Smooth muscle cell of the brain vasculature (primary cell): ENCODE measurements at regions not wholly inside any gene's neighbourhood (a gene's known extent, or its start where the extent isn't known, plus 50 kb on each side); places are given as distances from the start of the nearest gene placed in this dataset.

Experiments
- DNase-seq: peaks from one replicate; pipeline ENCODE4 v3.0.0-alpha.2; 2012; ENCODE audit warnings: low read depth, low spot score

DNA sequence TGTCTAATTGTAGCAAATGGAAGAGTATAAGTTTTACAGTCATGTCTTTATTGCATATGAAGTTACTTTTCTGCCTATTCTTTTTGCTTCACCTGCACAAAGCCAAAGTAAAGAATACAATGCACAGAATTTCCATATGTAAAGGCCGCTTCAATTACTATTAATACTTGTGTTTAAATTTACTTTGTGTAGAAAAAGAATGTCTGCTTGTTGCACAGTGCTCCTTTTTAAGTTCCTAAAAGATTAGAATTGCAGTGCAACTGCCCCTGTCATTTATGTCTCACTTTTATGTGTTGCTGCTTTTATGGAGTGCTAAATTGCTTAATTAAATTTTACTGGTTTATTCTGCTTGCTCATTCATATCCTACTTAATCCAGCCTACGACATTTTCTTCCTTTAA is 830.5 kb downstream of the PDHA2 start:
- no peak for DNase-seq

DNA sequence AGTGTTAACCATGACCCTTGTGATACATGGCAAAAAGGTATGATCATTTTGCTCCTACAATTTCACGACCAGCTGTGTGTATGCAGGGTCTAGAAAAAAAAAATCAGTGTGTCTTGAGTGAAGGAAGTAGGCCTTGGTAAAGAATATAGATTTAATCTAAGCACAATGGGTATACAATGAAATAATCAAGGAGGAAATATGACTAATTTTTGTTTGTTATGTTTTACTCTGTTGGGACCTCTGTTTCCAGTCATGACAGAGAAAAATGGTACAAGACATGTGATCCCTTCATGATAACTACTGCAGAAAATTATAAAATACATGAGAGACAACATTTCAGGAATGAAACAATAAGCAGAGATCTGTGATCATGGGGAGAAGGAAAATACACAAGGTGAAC is 835.5 kb downstream of the PDHA2 start:
- no peak for DNase-seq

DNA sequence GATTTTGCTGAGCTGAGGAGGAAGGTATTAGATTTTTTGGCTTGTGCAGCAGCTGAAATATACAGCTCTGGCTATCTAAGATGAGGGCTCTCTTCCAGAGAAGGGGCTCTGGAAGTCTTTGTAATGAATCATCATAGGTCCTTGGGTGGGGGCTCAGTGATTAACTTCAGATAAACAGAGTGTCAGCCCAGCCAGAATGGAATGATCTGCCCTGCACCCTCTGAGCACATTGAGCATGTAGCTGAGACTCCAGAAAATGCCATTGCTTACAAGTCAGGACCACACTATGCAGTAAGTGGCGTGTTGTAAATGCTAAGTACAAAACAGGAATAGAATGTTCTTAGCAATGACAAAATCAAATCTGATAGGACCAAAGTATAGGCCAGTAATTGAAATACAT is 836.0 kb downstream of the PDHA2 start:
- no peak for DNase-seq

DNA sequence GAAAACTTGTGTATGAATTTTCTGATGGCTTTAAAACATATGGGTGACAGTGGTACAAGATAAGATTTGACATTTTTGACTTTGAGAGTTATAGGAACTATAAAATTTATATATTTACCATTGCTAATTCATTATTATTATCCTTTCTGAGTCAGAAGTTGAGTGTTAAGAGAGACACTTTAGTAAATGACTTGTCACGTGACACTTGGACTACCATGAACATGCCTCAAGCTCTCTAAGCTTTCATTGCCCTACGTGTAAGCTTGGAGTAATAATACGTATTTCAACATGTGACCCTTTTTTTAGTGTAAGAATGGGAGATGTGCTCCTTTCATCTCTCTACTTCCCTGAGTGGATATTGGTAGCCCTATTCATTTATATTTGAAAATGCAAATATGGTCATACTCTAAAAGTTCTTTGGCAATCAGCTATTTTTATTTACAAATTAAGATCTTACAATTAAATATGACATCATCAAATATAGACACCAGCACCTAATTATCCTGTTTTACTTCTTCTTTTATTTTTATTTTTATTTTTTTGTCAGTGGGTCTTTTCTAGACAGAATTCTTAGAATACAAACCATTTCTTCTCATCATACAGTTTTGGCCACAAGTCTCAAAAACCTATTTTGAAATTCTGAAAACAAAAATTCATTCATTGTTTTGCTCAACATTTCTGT is 837.0 kb downstream of the PDHA2 start:
- no peak for DNase-seq

DNA sequence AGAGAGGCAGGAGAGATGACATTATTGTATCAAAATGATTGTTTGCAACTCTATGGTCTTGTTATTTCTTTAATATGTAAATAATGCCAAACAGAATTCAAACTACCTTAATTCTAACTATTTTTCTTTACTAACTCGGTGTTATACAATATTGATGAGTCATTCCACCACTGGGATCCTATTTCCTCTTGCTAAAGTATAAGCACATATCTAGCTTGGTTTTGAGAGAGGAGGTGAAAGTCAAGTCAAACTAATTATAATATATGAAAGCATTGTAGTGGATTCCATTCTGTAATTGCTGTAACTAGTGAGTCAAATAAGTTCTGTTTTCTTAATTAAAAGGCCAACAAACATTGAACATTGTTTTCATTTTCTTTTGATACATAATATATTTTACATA is 837.6 kb downstream of the PDHA2 start:
- DNase-seq: peak; percentile 3

DNA sequence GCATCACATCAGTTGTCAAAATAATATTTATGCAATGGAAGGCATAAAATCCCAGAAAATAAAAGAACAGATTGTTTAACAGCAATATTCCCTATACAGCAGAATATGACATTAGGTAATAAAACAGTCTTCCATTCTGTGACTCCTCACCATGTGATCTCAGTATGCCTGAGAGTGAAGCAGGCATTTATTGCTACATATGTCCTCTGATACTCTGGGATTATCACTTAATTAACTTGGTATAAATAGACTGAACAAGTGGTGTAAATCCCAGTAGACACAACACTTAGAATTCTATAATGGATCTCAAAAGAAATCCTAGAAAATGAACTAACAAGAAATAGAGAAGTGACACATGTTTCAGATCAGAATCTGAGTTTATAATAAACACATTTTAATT is 841.3 kb downstream of the PDHA2 start:
- DNase-seq: no peak

DNA sequence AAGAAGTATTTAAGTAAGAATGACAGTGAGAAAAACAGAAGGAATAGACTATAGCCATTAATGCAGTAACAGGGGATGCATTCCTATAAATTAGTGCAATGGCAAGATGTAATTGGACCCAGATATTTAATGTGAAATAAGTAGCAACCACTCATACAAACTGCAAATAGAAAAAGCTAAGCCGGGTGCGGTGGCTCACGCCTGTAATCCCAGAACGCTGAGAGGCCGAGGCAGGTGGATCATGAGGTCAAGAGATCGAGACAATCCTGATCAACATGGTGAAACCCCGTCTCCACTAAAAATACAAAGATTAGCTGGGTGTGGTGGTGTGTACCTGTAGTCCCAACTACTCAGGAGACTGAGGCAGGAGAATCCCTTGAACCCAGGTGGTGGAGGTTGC is 845.8 kb downstream of the PDHA2 start:
- no peak for DNase-seq

DNA sequence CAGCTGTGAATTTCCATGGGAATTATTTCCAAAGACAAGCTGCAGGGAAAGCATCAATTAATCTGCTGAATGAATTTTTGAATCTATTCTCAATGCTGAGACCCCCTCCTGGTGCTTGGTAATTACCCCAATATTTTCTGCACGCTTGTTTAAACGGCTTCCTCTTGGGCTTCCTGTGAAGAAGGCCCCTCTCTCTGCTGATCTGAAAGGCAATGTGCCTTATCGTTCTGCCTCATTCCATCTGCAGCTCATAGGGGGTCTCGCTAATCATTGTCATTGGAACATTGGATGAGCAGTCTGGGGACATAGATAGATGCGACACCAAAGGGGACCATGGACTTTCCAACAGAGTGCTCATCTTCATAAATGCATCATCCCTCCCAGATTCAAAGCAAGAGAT is 851.6 kb downstream of the PDHA2 start:
- DNase-seq: no peak

DNA sequence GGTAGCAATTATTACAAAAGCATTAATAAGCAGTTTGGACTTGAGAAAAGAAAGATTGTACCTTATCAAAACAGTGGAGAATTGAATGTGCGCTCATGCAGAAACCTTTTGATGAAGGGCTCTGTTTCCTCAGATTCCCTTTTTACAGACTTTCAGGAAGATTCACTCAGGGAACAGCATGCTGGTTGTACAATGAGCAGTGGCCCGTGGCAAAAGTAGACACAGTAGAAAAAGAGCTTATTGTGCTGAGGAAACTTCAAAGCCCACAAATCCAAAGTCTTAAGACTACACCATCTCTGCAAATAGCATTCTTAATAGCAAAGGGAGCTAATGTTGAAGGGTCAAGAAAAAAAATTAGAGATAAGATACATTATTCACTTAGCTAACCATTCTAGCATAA is 858.9 kb downstream of the PDHA2 start:
- DNase-seq: no peak

DNA sequence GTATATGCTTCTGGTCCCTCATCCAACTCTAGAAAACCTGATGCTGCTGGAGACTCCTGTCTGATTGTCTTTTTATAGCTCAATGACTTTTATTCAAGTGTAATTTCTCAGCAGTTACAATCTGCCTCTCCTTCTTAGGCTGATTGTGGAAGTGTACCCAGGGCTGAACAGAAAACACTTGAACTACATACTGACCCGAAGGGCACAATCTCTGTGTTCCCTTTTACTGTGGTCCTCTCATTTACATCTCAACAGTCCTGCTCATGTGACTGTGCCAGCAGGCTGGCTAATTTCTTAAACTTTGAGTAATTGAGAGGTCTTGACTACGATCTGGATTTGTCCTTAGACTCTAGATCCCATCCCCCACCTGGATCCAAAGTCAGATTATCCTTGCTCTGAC is 863.4 kb downstream of the PDHA2 start:
- no peak for DNase-seq

DNA sequence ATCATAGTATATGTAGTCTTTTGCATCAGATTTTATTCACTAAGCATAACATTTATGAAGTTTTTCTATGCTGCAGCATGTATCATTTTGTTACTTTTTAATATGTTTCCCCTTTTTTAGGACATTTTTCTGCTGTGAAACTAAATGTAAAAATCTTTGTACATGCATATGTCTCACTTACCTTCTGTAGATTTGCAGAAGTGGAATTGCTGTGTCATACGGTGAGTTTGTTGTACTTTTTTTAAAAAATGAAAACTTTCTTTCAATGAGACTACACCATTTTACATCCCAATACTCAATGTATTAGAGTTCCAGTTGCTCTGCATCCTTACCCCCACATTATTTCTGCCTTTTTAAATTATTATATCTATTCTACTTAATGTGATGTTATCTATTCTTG is 868.9 kb downstream of the PDHA2 start:
- no peak for DNase-seq

DNA sequence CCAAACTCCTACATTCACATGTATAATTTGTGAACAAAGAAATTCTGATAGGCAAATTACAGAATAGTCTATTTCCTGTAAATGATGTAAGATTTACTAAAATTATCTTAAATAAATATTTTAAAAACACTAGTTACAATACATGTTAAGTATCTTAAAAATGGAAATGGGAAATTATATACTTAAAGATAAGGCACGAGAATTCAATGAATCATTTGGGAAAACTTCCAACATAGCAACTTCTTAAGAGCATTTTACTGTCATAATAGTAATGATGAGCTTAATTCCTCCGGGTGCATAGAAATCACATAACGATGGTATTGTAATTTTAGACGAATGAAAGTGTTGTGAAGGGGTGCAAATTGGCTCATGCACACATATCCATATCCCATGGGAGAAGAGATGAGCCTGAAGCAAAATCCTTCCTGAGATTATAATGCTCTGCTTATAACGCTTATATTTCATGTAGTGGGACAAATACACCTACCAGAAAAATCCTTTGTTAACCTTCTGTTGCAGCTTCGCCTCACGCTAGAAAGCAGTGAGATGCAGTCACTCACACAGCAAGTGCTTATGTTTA is 873.5 kb downstream of the PDHA2 start:
- DNase-seq: no peak

DNA sequence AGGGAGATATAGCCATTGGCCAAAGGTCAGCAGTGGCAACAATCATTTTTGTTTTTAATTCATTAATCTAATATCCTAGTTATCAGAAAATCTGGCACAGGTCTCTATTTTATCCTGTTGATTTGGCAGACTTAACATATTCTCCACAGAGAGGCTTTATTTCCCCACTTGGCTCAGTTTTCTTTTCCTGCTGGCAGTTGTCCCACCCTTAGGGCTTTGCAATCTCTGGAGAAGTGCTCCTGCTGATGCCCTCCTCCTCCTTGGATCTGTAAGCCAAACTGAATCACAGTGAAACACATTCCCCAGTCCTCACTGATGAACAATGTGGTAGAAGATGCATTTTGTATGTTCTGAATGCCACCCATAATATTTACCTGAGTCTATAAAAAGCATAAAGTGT is 889.7 kb downstream of the PDHA2 start:
- no peak for DNase-seq

DNA sequence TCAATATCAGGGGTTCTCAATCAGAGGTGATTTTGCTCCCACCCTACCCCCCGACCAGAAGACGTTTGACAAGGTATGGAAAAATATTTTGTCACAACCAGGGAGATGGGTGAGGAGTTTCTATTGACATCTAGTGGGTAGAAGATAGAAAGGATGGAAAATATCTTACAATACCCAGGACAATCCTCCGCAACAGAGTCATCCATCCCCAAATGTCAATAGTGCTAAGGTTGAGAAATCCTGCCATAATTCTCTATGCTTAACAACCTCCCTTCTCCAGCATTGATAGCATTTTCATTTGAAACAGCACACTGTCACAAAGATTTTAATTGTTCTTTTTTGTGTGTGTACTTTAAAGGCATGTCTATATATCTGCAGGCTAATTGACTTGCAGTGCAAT is 890.5 kb downstream of the PDHA2 start:
- no peak for DNase-seq

DNA sequence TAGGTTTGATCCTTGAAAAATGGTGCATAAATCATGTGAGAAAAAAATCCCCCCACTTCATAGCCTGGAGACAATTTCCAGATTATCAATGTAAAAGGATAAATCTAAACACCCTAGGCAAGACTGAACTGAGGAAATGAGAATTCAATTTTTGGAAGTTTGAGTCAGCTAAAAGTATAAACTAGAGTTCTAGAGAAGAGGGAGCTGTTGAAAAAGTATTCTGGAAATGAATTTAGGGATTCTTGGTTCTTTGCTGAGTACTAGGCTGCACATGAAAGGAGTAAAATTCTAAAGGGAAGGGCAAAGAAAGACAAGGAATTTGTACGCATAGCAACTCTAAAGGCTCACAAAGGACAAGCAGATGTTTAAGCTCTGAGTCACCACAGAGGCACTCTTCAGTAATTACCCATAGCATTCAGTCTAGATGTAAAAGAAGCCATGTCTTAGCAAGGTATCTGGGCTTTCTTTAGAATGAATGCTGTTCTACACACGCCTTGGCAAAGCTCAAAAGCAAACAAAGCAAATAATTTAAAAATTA is 896.5 kb downstream of the PDHA2 start:
- no peak for DNase-seq

DNA sequence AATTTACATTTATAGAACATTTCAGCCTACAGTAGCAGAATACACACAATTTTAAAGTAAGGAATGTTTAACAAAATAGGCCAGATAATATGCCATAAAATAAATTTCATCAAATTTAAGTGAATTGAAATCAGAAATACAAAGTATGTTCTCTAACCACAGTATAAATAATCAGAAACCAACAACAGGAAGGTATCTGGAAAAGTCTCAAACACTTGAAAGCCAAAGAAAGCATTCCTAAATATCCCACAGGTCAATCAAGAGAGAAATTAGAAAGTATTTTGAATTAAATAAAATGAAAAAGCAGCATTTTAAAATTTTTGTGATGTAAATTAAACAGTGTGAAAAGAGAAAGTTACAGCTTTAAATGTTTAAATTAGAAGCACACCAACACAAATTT is 899.2 kb downstream of the PDHA2 start:
- no peak for DNase-seq

DNA sequence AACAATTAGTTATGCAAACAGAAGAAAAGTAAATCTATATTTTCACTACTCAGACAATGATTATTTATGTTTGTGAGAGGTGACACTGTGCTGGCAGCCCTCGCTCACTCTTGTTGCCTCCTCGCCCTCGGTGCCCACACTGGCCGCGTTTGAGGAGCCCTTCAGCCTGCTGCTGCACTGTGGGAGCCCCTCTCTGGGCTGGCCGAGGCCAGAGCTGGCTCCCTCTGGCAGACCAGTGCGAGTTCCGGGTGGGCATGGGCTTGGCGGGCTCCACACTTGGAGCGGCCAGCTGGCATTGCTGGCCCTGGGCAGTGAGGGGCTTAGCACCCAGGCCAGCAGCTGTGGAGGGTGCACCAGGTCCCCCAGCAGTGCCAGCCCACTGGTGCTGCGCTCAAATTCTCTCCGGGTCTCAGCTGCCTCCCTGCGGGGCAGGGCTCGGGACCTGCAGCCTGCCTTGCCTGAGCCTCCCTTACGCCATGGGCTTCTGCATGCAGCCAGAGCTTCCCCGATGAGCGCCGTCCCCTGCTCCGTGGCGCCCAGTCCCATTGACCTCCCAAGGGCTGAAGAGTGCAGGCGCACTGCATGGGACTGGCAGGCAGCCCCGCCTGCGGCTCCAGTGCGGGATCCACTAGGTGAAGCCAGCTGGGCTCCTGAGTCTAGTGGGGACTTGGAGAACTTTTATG is 902.6 kb downstream of the PDHA2 start:
- DNase-seq: no peak

DNA sequence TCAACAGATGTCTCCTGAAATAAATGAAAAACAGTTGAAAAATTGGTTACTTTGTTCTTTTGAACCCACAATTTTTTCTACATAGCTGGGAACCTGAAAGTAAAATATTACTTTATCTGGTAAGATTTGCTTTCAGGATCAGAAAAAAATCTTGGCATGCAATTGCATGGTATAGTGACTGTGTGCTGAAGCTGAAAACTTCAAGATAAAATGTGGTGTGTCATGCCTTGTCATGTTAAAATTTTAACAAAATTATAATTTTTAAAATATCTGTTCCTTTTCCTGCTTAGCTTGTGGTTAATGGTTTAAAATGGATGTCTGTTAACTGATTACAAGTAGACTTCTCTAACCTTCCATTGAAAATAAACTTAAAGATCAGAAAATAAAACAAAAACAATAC is 904.8 kb downstream of the PDHA2 start:
- no peak for DNase-seq

DNA sequence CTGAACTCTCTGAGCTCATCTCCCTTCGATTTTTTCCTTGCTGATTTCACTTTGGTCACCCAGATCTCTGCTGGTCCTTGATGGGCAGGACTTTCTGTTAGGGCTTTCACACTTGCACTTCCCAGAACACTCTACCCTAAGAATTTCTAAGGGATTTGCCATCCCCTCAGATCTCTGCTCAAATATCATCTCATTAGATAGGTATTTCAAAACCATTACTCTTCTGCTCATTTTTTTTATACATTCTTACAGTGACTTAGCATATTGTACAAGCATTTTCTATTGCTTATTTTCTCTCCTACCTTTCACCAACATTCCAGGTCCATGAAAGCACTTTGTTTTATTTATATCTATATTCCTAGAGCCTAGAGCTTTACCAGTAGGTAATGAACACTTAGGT is 913.3 kb downstream of the PDHA2 start:
- DNase-seq: no peak

DNA sequence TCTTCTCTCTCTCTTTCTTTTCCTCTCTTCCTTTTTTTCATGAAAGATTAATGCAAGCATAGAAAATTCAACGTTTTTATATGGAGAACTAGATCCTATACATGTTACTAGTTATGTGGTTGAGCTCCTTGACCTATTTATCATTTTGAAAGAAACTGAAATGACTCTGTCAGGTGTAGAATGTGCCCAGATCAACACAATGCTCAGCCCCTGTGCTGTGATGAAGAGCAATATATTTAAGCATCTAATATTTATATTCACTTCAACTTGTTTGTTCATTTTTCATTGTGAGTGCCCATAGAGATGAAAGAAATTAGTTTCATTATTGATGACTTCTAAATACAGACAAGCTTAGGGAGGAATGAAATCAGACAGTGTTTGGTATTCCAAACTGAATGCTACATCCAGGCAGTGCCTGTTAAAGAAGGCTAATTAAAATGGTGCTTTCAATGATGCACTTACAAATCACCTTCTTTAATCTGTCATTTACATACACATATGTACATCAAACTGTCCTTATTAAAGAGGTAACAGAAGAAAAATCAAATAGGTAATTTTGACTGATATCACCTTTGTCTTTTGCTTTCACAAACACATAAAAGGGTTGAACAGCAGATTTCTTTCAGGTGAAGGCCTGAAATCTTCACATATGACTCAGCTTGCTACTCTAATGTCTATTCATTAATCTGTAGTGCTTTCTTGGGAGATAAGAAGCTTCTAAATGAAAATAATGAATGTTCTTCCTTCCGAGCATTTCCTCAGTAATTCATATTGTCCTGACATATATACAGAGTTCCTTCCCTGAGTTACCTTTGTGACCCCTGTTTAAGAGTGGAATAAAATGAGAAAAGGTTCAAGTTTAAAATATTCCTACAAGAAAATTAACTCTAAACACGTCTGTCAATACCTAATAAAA is 915.9 kb downstream of the PDHA2 start:
- DNase-seq: no peak

DNA sequence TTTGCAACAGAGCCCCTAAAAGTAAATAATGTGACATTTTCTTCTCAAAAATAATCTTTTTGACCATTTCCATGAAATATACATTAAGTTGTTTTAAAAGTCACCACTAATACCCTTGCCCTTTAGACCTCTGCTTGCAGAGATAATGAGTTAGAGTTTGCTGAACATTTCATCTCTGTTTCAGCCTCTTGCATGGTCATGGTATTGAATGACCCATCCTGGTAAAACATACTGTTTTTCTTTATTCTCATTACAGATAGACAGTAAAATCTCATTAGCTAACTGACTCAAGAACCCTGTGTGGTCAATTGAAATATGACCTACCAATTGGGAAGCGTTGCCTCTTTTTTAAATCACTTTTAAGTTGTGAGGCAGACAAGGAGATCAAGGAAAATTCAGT is 916.7 kb downstream of the PDHA2 start:
- no peak for DNase-seq

DNA sequence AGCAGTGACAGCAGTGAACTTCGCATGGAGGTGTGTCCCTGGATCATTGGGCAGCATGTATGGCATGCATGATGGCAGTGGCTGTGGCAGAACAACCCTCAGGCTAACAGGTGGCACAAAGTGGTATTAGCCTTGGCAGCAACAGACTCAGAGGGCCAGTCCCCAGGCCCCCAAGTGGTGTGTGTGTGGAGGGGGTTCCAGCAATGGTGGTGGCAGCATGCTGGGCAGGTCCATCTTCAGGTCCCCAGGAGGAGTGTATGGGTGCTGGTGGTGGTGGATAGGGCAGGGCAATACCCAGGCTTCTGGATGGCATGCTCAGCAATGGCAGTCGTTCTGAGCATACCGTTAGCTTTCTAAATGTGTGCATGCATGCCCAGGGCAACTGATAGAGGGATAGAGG is 923.7 kb downstream of the PDHA2 start:
- no peak for DNase-seq
